ENCODE measurements at regions not wholly inside any gene's neighbourhood (a gene's known extent, or its start where the extent isn't known, plus 50 kb on each side); places are given as distances from the start of the nearest gene placed in this dataset.

DNA sequence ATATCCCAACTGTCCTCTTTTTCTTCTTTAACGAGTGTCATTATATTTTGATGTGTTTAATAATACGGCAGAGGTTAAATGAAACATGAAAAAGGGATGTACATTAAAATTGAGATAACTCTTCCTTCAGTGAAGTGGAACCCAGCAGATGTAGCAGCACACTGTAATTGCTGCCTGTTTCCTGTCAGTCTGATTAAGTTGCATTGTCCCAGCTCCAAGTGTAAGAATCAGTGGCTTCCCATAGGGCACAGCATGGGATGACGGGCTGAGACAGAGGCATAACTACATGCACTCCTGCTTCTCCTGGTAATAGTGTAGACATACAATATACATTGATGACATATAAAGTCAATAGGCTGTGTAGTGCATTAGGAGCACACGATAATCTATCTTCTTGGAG, 175.8 kb upstream of the TCF4 start:
- TF ChIP-seq, protein P1, sequence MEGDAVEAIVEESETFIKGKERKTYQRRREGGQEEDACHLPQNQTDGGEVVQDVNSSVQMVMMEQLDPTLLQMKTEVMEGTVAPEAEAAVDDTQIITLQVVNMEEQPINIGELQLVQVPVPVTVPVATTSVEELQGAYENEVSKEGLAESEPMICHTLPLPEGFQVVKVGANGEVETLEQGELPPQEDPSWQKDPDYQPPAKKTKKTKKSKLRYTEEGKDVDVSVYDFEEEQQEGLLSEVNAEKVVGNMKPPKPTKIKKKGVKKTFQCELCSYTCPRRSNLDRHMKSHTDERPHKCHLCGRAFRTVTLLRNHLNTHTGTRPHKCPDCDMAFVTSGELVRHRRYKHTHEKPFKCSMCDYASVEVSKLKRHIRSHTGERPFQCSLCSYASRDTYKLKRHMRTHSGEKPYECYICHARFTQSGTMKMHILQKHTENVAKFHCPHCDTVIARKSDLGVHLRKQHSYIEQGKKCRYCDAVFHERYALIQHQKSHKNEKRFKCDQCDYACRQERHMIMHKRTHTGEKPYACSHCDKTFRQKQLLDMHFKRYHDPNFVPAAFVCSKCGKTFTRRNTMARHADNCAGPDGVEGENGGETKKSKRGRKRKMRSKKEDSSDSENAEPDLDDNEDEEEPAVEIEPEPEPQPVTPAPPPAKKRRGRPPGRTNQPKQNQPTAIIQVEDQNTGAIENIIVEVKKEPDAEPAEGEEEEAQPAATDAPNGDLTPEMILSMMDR (IDR thresholded peaks at IDR 0.05): no peak
- TF ChIP-seq POLR2A (IDR thresholded peaks at IDR 0.05): no peak
